ENCODE measurements at regions not wholly inside any gene's neighbourhood (a gene's known extent, or its start where the extent isn't known, plus 50 kb on each side); places are given as distances from the start of the nearest gene placed in this dataset.

DNA sequence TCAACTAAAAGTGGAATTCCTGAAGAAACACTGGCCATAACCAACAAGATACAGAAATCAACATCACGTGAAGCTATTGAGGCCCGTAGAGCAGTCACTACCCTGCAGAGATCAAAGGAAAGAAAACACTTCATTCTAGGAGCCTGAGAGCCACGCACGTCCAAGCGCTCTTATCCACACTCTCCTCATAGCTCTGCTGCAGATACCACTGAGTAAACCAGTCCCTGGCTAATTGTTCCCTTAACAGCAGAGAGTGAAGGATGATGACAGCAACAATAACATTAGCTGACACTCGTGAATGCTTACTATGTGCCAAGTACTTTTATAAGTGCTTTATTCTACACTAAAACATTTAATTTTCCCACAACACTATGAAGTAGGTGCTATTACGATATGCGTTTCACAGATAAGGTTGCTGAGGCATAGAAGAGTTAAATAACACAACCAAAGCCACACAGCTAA, 271.0 kb upstream of the GADL1 start:
- H3K4me3 ChIP-seq (ENCODE audit: control insufficient read depth in 2 of 3, extremely low read depth in 1 of 3, insufficient read depth in 2 of 3, low read depth in 1 of 3, low read length in 3 of 3) = no peak overlapping the region
- no peaks in the 10 kb centered on the region for H3K36me3 ChIP-seq (ENCODE audit: control insufficient read depth in 2 of 2, extremely low read depth in 1 of 2, insufficient read depth in 2 of 2, low read length in 2 of 2)
- H3K27me3 ChIP-seq (ENCODE audit: control insufficient read depth, extremely low read depth, insufficient read depth, low read length) = no peaks in the 10 kb centered on the region
- peaks cover 20% of the 10 kb centered on the region for H3K4me1 ChIP-seq (ENCODE audit: control insufficient read depth, extremely low read depth, insufficient read depth, low read length)
- no peak overlapping the region for H3K4me2 ChIP-seq (ENCODE audit: control insufficient read depth, extremely low read depth, insufficient read depth, low read depth, low read length)
- H3K9me1 ChIP-seq (ENCODE audit: control insufficient read depth, extremely low read depth, insufficient read depth, low read length) = no peaks in the 10 kb centered on the region
- no peak overlapping the region for H3K9ac ChIP-seq (ENCODE audit: control insufficient read depth, extremely low read depth, insufficient read depth, low read length)
- no peaks in the 10 kb centered on the region for H4K20me1 ChIP-seq (ENCODE audit: control insufficient read depth, extremely low read depth, insufficient read depth, low read length)
- no peaks in the 10 kb centered on the region for H3K9me3 ChIP-seq (ENCODE audit: control insufficient read depth, low read depth, low read length)
- no peaks in the 10 kb centered on the region for H3K79me2 ChIP-seq (ENCODE audit: control insufficient read depth, insufficient read depth, low read length)
- TF ChIP-seq, protein P1, sequence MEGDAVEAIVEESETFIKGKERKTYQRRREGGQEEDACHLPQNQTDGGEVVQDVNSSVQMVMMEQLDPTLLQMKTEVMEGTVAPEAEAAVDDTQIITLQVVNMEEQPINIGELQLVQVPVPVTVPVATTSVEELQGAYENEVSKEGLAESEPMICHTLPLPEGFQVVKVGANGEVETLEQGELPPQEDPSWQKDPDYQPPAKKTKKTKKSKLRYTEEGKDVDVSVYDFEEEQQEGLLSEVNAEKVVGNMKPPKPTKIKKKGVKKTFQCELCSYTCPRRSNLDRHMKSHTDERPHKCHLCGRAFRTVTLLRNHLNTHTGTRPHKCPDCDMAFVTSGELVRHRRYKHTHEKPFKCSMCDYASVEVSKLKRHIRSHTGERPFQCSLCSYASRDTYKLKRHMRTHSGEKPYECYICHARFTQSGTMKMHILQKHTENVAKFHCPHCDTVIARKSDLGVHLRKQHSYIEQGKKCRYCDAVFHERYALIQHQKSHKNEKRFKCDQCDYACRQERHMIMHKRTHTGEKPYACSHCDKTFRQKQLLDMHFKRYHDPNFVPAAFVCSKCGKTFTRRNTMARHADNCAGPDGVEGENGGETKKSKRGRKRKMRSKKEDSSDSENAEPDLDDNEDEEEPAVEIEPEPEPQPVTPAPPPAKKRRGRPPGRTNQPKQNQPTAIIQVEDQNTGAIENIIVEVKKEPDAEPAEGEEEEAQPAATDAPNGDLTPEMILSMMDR (optimal IDR thresholded peaks at IDR 0.05 in 1 of 3, IDR thresholded peaks at IDR 0.05 in 1 of 3, conservative IDR thresholded peaks at IDR 0.05 in 1 of 3; ENCODE audit: extremely low read depth in 1 of 3, insufficient read depth in 2 of 3, low read length in 3 of 3) = no peak
- no peak for TF ChIP-seq EZH2 (IDR thresholded peaks at IDR 0.05; ENCODE audit: low read length)
- dilution Hi-C loops (cut with MboI; ENCODE audit: extremely low pct_ligation_motif_present, low sequenced_read_pairs) = no loop called here
- DNase-seq (ENCODE audit: low read depth, low spot score) (no peak), FAIRE-seq (peak; percentile 85)
- H3K27ac ChIP-seq (ENCODE audit: control insufficient read depth, insufficient read depth, low read length) = no peak overlapping the region
- peak overlapping the region; percentile 32 for H2AFZ ChIP-seq (ENCODE audit: control insufficient read depth, low read length)

DNA sequence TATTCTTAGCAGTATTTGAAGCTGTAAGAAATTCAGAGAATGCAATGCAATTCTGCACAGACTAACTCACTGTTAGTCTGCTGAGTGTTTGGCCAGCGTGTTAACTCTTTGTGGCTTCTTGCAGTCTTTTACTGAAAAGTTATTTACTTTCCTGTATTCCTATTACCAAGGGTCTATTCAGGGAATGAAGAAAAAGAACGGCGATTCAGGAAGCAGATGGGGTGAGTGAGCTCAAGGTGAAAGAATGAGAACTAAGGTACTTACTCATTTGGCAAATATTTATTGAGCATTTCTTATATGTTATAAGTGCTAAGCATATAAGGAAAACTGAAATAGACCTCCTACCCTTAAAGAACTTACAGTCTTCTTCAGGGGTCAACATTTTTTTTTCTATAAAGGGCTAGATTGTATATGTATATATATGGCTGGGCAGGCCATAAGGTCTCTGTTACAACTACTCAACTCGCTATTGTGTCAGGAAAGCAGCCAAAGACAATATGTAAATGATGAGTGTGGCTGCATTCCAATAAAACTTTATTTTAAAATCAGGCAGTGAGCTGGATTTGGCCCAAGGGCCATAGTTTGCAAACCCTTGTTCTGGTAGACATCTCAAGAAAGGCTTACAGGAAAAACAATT, 271.9 kb upstream of the GADL1 start:
- Histone ChIP-seq H3K79me2 (ENCODE audit: control insufficient read depth, insufficient read depth, low read length) (no peaks in the 10 kb centered on the region), H3K27me3 (ENCODE audit: control insufficient read depth, extremely low read depth, insufficient read depth, low read length) (no peaks in the 10 kb centered on the region), H3K4me2 (ENCODE audit: control insufficient read depth, extremely low read depth, insufficient read depth, low read depth, low read length) (peak overlapping the region; percentile 65), H2AFZ (ENCODE audit: control insufficient read depth, low read length) (peak overlapping the region; percentile 67), H3K4me1 (ENCODE audit: control insufficient read depth, extremely low read depth, insufficient read depth, low read length) (peaks cover 26% of the 10 kb centered on the region), H3K27ac (ENCODE audit: control insufficient read depth, insufficient read depth, low read length) (peak overlapping the region; percentile 37), H3K9ac (ENCODE audit: control insufficient read depth, extremely low read depth, insufficient read depth, low read length) (no peak overlapping the region), H4K20me1 (ENCODE audit: control insufficient read depth, extremely low read depth, insufficient read depth, low read length) (no peaks in the 10 kb centered on the region), H3K36me3 (ENCODE audit: control insufficient read depth in 2 of 2, extremely low read depth in 1 of 2, insufficient read depth in 2 of 2, low read length in 2 of 2) (no peaks in the 10 kb centered on the region), H3K9me1 (ENCODE audit: control insufficient read depth, extremely low read depth, insufficient read depth, low read length) (no peaks in the 10 kb centered on the region), H3K4me3 (ENCODE audit: control insufficient read depth in 2 of 3, extremely low read depth in 1 of 3, insufficient read depth in 2 of 3, low read depth in 1 of 3, low read length in 3 of 3) (peak overlapping the region in 2 of 3 experiments; percentile 40 to 42), H3K9me3 (ENCODE audit: control insufficient read depth, low read depth, low read length) (no peaks in the 10 kb centered on the region)
- dilution Hi-C loops (cut with MboI; ENCODE audit: extremely low pct_ligation_motif_present, low sequenced_read_pairs) = no loop called here
- TF ChIP-seq, protein P1 (optimal IDR thresholded peaks at IDR 0.05 in 1 of 3, IDR thresholded peaks at IDR 0.05 in 1 of 3, conservative IDR thresholded peaks at IDR 0.05 in 1 of 3; ENCODE audit: extremely low read depth in 1 of 3, insufficient read depth in 2 of 3, low read length in 3 of 3) = no peak
- peak; percentile 84 for FAIRE-seq
- no peak for DNase-seq (ENCODE audit: low read depth, low spot score)

All from keratinocyte (primary cell).